ENCODE measurements at regions not wholly inside any gene's neighbourhood (a gene's known extent, or its start where the extent isn't known, plus 50 kb on each side); places are given as distances from the start of the nearest gene placed in this dataset.
A peak's percentile ranks its signal among the peaks of the same experiment; 100 is the strongest.

GRCh38 chr12:75578546-75578945, 67.1 kb upstream of the KRR1 start (continued):
- TF ChIP-seq AHDC1 (CRISPR knock-in tag; IDR thresholded peaks at IDR 0.05; ENCODE audit: borderline replicate concordance) (peak; percentile 93; the same call in 1 of the 2 replicates), SMARCE1 (IDR thresholded peaks at IDR 0.05; ENCODE audit: borderline replicate concordance) (peak; percentile 60; the same call in 1 of the 2 replicates), KAT2B (IDR thresholded peaks at IDR 0.05; ENCODE audit: borderline replicate concordance, low read depth, low read length) (peak; percentile 49; the same call in 1 of the 2 replicates), HDAC1 (CRISPR knock-in tag; IDR thresholded peaks at IDR 0.05) (peak; percentile 57), ZNF563 (CRISPR knock-in tag; IDR thresholded peaks at IDR 0.05) (no peak), RERE (CRISPR knock-in tag; IDR thresholded peaks at IDR 0.05; ENCODE audit: low read depth) (peak; percentile 72), ZNF609 (CRISPR knock-in tag; IDR thresholded peaks at IDR 0.05; ENCODE audit: borderline replicate concordance) (peak; percentile 89), YY1 (IDR thresholded peaks at IDR 0.05; ENCODE audit: insufficient read depth, insufficient replicate concordance, low read depth, low read length) (no peak), FOXJ3 (CRISPR knock-in tag; IDR thresholded peaks at IDR 0.05; ENCODE audit: borderline replicate concordance) (peak; percentile 66; the same call in 1 of the 2 replicates), FOXO1 (CRISPR knock-in tag; IDR thresholded peaks at IDR 0.05) (peak; percentile 59; the same call in 1 of the 2 replicates), ARID3A (IDR thresholded peaks at IDR 0.05; ENCODE audit: low read depth, low read length) (peak; percentile 79)
